ENCODE measurements at regions not wholly inside any gene's neighbourhood (a gene's known extent, or its start where the extent isn't known, plus 50 kb on each side); places are given as distances from the start of the nearest gene placed in this dataset.
"Not testable (repeated sequence)": the region's sequence is repeated elsewhere in the genome, so short reads cannot be mapped to it uniquely, and the experiment has no call there.

DNA sequence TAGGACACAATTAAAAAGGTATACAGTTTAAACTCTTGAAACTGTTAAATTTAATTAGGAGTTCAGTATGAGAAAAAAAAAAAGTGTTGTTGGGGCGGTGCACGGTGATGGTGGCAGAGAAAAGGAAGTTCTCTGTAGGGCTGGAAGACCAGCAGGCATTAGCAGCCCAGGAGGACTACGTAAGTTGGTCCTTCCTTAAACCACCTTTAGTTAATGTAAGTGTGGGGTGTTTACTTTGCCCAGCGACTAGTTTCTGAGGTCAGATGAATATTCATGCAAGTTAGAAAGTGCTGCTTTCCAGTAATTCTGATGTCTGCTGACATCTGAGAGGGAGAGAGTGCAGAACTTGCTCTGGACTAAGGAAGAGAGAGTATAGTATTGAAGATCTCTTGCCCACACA is 54.9 kb downstream of the NKX2-1 start:
- no peak for DNase-seq

DNA sequence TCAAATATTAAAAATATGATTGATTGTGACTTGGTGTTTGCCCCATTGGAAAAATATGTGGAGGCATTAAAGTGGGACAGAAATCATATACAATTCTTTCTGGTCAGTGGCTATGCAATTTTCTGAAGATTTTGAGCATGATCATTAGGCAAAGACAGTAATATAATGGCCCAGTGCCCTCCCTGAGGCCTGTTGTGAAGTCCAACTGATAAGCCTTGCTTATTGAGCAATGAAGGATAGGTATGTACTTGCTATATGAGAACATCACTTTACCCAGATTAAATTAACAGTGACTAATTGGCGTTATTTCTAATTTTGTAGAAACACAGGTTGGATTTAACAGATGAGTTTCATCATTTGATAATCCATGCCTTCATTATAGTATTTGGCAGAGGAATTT is 57.1 kb downstream of the NKX2-1 start:
- no peak for DNase-seq

DNA sequence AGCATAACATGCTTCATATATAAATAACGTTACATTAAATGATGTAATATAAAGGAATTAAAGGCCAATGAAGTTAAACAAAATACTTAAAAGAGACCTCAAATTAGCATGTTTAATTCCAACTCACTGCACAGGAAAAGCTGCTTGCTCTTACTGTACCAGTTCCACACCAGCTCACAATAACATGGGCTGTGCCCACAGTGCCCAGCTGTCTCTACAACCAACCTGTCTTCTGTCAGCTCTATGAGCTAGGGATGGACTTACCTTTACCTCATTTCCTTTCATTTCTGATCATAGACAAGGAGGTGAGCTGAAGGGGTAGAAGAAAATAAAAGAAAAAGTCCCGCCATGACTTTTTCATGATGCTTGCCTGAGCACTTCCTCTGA is 64.8 kb downstream of the NKX2-1 start:
- no peak for DNase-seq

DNA sequence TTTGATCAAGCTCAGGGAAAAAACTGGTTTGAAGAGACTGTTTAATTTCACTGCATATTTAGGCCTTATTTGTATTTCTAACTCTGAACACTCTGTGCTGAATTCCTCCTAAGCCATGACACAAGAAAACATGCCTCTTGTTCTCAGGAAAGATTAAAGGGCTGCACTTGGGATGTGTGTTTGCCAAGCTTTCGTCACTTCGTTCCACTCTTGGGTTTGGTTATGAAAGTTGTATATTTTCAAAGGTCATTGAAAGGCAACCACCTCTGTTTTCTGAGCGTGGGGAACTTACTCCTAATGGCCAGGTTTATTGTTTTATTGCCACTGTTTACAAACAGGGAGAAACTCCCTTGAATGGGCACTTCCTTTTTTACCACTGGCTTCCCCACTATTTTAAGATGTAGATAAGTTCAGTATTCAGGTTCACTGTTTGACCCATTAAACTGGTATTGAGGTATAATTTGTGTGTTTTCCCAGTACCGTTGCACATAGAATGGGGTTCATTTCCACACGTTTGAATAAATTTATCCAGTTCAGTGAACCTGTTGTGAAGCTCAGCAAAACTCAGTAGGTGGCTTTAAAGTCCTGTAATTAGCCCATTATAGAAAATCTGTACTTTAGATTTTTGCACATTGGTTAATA is 65.3 kb downstream of the NKX2-1 start:
- no peak for DNase-seq

DNA sequence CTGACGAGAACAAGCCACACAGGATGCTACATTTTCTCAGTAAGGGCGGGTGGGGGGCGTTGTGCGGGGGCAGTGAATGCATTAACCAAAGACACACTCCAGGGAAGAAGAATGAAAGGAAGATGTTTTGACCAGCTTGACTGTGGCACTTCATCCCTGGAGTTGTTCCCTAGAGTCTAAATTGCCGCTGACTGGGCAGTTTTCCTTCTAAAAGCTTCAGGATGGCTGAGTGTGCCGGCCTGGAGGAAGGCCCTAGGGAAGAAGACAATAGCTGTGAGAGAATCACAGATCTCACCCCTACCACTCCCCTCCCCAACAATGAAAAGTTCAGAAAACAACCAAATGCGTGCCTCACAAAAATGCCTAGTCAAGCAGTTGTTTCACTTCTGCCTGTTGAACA is 67.2 kb downstream of the NKX2-1 start:
- DNase-seq, result no peak

DNA sequence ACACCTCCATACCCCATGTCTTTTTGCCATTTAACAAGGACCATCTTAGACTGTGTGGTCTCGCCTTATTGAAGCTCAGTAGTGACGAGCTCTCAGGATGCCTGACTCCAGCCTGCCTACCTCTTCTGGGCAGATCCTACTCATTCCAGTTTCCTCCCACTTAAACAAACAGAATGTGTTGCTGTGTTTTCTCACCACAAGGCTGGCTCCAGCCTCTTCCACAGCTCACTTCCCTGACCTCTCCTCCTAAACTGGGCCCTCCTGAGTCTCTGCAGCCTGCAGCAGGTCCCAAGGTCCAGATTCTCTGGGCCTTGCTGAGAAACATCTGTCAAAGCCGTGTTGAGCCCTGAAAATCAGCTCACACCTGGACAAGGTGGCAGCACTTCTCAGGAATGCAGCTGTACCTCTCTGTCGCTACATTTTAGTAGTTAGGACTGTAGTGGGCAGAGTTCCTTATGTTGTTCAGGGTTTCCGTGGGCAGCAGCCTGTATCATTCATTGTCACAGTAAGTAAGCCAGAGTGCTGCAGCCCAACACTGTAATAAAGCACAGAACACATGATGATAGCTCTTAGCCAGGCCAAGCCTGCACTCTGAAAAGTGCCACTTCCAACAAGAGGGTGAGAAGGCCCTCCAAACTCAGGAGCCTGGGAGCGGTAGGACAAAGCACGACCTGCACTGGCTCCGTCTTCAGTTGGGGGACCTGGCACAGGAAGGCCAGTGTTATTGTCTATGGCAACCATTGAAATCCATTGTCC is 68.5 kb downstream of the NKX2-1 start:
- DNase-seq, result no peak

DNA sequence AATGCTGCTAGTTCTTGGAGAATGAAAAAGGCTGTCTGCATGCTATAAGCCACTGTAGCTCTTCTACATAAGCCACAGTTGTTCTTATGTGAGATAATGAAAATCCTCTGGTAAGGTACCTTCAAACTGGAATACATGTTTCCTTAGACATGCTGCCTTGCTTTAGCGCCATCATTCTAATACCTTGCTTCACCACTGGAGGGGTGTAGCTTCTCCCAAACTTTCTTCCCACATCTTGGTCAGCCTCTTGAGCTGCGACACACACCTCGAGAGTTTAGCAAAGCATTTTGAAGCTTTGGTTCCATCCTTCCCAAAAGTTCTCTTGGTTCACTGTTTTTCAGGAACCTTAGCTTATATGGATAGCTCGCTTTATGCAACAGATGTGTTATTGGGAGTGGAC is 69.5 kb downstream of the NKX2-1 start:
- no peak for DNase-seq

DNA sequence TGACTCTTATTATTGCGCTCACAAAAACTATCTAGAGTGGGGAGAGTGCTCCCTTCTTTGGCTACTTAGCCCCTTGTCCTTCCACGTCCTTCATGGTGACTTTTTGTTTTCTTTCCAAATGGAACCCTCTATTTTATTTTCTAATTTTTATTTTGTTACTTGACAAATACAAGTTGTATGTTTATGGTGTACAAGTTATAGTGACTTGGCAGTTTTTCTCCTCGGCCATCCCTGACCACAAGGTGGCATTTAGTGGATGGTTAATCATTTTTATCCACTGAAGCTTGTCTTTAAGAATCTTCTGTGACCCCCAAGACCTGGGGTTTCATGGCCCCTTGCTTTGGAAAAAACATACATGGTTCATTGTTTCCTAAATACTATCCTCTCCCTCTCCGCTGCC is 70.1 kb downstream of the NKX2-1 start:
- no peak for DNase-seq

DNA sequence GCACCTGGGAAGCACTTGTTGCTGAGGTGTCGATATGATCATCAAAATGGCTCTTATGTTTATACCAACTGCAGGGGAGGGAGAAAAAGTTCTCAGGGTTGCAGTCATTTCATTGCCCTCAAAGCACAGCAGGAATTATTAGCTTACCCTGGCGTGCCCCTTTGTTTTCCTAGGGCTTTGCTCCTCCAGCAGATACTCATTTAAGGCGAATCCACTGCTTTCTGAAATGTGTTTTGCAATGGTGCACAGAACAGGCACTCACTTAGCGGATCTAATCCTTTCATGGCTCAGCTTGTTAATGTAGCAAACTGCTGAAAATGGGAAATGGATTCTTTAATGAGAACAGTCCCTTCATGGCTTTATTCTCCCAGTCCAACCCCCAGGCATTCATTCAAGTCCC is 76.7 kb downstream of the NKX2-1 start:
- DNase-seq, result peak; percentile 36

DNA sequence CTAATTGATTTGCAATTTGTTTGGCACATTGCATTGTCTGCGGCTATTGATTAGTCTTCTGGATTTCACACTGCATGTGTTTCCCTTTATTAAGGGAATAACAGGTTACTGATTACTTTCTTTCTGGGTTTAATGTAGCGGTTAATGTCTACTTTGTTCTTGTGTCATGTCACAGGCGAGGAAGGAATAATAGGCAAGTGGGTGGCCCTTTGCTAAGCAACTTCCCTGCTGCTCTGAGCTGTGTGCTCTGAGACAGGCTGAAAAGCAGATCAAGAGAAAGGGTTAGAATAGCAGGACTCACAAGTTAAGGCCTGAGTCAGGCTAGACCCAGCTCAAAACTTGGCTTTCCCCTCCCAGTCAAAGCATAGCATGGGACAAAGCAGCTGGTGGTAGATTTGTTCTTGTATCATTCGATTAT is 77.2 kb downstream of the NKX2-1 start:
- DNase-seq, result peak; percentile 39

DNA sequence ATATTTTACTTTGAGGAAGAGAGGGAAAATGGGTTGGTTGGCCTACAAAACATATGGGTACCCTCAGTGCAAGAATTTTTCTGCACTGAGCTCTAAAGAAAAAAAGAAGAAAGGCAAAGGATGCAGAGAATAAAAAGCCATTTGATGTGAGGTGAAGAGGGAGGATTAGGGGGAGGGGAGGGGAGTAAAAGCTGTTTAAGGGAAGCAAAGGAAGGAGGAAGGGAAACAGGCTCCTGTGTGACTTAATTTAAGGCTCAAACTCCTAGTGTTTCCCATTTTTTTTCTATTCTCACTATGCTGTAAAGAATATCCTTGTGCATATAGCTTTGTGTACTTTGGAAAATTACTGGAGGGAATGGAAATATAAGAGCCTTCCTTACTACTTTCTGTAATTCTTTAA is 78.7 kb downstream of the NKX2-1 start:
- DNase-seq, result no peak

DNA sequence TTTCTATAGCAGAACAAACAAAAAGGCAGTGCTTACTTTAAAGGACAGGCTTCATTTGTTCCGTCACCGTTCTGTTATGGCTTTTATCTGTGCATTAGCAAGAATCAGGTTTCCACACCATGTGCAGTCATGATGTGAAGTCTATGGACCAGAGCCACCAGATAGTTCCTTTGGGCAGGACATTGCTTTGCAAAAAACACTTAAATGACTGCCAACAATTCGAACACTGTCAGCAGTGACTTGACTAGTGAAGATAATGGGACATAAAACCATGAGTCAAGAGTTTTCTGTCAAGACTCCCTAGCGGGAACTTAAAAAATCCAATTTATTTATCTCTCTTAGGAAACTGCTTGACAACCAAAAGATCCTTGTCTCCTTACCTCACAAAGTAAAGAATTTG is 80.3 kb downstream of the NKX2-1 start:
- peak; percentile 41 for DNase-seq

DNA sequence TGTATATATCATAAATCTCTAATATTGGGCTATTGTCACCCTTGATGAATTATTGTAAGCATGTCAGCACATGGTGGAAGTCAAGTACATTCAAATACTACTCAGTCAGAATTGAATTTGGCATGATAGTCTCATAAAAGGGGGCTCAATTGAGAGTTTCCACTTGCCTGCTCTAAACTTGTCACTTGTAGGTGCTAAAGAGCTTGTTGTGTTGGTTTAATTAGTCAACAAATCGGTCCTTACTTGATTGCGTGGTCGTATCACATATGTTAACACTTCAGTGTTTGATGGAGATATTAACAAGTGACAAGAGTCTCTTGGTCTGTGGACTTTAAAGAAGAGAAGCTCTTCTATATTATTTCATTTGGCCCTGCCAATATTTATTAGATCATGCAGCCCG is 81.1 kb downstream of the NKX2-1 start:
- peak; percentile 85 for DNase-seq

DNA sequence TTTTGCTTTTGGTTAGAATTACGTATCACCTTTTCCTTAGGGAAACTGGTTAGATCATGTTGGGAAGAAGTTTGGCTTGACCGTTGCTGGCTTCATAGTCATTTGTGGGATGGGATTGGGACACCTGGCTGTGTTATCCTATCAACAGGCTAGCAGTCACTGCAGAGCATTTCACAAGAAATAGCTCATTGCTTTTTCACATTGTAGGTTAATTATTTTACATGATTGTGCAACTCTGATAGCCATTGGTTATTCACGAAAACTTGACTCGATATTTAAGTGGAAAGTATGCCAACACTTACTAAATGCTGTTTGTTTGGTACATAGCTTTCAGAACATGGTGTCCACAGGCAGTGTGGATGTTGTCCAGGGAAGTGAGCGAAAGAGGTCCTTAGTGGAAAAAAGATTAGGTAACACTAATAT is 89.4 kb downstream of the NKX2-1 start:
- no peak for DNase-seq

DNA sequence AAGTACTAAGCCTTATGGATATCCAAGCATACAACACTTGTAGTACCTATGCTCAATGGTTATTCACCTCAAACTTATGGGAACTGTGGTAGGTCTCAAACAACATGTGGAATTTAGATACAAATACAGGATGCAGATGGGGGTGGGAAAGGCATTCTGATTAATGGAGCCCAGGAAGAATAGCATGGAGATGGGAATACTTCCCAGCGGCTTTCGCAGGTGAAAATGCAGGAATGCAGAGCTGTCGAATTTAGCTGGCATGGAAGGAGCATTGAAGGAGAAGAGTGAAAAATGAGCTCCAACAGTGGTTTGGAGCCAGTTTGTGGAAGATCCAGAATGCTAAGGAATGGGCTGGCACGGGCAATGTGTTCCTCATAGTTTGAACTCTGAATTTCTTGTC is 89.9 kb downstream of the NKX2-1 start:
- DNase-seq, result no peak

DNA sequence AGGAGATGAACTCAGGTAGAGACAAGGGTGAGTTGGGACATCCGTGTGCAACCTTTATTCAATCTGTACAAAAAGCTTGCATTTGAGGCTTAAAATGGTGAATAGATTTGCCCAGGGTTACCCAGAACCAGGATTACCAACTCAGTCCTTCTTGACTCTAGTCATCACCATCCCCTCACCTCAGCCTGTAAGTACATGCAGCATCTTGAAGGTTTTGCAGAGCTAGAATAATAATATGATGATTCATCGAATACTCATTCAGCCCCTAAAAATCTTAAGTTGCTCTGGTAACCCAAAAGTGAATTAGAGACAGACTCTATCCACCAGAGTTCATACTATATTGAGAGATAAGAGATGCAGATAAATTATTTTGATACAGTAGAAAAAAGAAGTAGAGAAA is 90.3 kb downstream of the NKX2-1 start:
- no peak for DNase-seq

DNA sequence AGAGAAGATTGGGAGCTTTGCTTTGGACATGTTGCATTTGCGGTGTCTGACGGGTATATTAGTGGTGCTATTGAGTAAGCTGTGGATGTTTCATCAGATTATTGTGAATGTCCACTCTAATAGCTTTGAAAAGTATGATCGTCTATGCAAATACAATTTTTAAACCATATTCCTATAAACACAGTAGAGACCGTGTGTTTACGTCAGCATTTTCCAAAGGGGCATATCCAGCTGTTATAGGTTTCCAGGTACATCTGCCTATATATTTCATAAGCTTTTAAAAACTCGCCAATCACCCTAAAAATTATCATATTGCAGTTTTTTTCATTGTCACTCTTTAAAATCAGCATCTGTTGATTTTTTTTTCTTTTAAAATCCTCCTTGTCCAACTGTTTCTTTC is 91.7 kb downstream of the NKX2-1 start:
- DNase-seq, result no peak

DNA sequence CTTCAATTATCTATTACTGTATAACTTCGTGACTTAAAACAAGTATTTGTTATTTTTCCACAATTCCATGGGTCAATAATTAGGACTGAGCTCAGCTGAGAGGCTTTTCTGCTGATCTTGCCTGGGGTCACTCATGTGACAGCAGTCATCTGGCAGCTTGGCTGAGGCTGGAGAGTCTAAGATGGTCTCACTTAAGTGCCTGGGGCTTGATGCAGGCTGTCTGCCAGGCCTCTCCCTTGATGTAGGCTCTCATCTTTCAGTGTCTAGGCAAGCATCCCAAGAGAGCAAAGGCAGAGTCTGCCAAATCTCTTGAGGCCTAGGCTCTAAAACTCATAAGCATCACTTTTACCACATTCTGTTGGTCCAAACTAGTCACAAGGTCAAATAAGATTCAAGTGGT is 93.2 kb downstream of the NKX2-1 start:
- peak; percentile 98 for DNase-seq

DNA sequence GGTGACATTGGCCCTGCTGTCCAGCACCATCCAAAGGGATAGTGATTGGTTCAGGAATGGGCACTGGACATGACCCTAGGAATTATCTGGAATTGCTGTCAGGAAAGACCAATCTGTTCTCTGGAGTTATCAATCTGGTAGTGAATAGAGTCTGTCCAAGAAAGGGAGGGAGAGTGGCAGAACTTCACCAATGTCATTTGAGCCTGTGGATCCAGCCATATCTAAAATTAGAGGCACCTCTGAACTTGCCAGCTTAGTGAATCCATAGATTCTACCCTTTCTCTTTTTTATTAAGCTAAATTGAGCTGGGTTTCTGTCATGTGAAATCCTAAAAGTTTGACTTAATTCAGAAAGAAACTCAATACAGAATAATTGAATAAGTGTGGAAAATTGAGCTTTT is 93.9 kb downstream of the NKX2-1 start:
- DNase-seq, result no peak

DNA sequence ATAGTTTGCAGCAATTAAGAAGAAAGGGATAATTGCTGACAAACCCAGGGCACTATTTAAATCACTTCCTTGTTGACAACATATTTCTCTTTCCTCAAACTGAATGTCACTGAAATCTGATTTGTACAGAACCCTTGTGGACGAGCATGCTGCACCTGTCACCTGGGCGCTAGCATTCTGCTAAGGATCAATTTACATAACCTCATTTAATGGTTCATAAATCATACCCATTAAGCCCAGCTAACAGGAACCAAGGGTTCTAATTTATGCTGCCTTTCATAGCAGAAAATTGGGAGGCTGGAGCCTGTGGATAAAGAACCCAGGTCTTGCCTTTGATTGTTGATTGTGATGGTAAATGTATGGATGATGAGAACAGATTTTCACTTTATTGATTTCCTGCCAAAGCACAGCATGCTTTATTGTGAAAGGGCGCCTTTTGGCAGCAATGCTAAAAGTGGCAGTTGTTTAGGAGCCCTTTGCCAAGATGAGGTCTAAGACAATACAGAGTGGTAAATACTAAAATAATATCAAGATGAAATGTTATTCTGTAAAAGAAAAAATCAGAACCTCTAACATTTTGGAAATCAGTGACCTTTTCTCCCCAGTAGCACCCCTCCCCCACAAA is 95.4 kb downstream of the NKX2-1 start:
- DNase-seq, result peak; percentile 96

DNA sequence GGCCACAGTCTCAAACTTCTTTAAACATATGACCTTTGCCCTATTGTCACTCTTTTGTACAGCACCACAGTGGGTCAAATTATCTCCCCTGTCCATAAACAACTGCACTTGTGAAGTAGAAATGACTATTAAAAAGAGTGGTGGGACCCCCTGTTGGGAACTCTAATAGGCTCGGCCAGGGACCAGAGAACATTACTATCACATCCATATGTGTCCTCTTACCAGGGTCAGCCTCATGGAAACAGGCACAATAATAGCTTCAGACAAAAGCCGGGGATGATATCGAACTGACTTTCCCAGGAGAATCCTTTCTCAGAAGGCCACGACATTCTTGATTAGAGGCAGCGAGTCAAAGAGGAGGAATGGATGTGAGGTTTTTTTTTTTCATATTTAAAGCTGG is 96.6 kb downstream of the NKX2-1 start:
- DNase-seq, result no peak

DNA sequence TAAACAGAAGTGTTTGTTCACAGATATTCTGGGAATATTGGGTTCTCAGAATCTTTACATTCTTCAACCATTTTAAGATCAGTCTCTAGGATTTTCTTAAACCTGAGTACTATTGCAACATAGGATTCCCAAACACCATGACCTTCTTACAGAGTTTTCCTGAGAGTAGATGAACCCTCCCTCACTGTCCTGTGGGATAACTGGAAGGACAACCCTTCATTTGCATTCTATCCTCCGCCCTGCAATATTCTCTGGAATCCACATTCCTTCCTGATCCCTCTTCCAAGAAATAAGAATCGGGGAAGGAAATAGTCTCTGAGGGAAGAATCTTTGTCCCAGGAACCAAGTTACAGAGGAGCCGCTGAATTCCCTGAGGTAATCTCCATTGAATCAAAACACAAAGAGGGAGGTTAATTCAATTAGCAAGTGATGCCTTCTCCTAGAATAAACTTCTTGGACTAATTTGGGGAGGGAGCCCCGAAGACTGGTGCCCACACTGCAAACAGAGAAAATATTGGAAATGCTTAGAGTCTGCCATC is 99.8 kb upstream of the MBIP start:
- DNase-seq, result no peak

DNA sequence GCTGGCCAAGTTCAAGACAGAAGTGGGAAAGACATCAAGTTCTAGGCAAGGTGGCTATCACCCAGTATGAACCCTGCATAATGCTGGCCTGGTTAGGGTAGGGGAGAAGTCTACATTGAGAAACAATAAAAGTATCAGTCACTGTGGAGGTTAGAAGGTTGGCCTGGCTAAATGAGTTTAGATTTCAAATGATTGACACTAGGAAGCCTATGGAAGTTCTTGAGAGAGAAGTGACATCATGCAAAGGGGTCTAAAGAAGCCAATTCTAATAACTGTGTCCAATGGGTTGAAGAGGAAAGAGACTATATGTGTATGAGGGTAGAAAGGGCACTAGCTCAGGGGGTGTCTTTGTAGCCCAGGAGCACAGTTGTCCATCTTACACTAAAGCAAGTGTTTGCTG is 98.5 kb upstream of the MBIP start:
- DNase-seq, result no peak

DNA sequence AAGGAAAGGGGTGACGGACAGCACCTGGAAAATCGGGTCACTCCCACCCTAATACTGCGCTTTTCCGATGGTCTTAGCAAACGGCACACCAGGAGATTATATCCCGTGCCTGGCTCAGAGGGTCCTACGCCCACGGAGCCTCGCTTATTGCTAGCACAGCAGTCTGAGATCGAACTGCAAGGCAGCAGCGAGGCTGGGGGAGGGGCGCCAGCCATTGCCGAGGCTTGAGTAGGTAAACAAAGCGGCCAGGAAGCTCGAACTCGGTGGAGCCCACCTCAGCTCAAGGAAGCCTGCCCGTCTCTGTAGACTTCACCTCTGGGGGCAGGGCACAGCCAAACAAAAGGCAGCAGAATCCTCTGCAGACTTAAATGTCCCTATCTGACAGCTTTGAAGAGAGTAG is 91.5 kb upstream of the MBIP start:
- DNase-seq, result not testable (repeated sequence)

All from NCI-H446 treated with DMSO at 0.1 percent for 48 hours (cell line).